NCI-H524 treated with DMSO at 0.1 percent for 48 hours (cell line): ENCODE measurements at regions not wholly inside any gene's neighbourhood (a gene's known extent, or its start where the extent isn't known, plus 50 kb on each side); places are given as distances from the start of the nearest gene placed in this dataset.

Source experiments
- DNase-seq: peaks from one replicate; lab custom pipeline; 2025; lab: John Stamatoyannopoulos, UW

- no peak for DNase-seq
Observed at GRCh38 chr15:99440551-99441443, 125.0 kb upstream of the MEF2A start.

GRCh38 chr15:99441444-99441800 is 124.4 kb upstream of the MEF2A start:
- DNase-seq: no peak

DNA sequence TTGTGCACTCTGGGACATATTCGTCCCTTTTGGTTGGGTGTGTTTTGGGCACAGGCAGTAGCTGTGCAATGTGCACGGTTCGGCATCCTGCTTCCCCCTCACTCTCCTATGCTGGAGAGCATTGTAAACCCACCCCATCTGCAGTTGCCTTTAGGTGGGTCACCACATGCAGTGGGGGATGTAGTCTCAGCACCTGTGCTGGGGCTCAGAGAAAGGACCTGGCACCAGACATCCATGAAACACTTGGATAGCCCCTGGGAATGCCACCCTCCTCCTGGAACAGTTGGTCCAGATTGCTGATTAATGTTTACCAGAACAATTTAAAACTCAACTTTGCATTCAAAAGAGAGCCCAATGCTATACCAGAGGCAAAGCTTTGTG is 123.9 kb upstream of the MEF2A start:
- no peak for DNase-seq

- DNase-seq: no peak
Observed at GRCh38 chr15:99442252-99442897, 123.4 kb upstream of the MEF2A start.

DNA sequence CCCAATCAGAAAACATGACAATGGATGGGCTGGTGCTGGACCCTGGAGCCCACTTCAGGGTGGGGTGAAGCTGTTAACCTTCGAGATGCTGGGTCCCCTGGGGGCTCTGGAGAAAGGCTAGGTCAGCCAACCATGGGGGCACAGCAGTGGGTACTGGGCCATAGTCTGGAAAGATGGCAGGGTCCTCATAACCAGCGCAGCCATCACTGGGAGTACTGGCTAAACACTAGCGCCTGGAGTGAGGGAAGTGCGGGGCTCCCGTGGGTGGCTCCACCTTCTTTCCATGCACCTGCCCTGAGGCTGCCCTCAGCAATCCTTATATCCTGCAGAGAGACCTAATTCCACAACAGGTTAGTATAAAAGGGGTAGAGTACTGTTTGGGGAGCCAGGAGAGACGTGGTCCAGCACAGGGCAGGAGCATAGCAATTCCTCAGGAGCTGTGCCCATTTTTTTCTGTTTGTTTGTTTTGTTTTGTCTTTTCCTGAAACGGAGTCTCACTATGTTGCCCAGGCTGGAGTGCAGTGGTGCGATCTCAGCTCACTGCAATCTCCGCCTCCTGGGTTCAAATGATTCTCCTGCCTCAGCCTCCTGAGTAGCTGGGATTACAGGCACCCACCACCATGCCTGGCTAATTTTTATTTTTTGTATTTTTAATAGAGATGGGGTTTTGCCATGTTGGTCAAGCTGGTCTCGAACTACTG is 122.6 kb upstream of the MEF2A start:
- DNase-seq: no peak

DNA sequence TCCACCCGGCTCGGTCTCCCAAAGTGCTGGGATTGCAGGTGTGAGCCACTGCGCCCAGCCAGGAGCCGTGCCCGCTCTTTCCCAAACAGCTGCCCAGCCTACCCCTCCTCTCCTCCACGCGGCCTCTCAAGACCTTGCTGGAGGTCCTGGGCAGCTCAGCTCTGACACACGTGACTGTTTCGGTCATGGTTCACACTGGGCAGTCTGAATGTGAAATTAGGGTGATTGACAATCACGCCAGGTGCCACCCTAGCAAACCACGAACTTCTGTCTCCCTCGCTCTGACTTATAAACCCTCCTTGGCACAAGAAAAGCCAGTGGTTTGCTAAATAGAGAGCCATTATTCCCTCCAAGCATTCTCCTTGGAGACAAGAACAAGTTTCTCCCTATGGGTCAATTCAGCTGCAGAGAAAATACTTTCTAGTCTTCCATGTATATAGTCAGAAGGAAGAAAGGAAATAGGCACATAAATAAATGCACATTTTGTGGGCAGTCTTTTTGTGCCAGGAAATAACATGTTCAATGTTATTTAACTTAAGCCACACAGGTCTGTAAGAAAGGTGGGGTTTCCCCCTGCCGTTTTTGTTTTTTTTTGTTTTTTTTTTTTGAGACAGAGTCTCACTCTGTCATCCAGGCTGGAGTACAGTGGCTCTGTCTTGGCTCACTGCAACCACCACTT is 121.9 kb upstream of the MEF2A start:
- no peak for DNase-seq

DNA sequence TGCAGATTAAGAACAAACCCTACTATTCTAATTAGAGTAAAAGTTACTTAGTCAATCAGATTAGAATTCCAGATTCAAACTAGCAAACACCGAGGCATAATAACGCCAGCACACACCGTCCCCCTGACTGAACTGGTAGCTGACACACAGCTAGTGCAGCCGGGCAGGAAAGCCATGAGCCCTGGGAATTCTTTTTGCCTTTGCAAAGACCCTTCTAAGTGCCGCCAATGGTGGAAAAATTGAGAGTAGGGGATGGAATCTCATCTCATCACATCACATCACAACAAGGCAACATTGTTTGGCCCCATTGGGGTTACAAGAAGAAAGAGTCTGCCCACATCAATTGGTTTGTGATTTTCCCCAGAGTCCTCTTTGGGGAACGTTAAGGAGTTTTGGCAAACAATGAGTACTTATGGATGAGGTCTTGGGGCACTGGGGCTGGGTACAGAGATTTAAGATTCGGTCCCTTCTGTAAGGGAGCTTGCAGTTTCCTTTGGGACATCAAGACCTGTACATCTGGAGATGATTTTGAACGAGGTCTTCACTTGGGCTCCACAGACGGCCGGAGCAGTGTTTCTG is 120.4 kb upstream of the MEF2A start:
- DNase-seq: no peak

DNA sequence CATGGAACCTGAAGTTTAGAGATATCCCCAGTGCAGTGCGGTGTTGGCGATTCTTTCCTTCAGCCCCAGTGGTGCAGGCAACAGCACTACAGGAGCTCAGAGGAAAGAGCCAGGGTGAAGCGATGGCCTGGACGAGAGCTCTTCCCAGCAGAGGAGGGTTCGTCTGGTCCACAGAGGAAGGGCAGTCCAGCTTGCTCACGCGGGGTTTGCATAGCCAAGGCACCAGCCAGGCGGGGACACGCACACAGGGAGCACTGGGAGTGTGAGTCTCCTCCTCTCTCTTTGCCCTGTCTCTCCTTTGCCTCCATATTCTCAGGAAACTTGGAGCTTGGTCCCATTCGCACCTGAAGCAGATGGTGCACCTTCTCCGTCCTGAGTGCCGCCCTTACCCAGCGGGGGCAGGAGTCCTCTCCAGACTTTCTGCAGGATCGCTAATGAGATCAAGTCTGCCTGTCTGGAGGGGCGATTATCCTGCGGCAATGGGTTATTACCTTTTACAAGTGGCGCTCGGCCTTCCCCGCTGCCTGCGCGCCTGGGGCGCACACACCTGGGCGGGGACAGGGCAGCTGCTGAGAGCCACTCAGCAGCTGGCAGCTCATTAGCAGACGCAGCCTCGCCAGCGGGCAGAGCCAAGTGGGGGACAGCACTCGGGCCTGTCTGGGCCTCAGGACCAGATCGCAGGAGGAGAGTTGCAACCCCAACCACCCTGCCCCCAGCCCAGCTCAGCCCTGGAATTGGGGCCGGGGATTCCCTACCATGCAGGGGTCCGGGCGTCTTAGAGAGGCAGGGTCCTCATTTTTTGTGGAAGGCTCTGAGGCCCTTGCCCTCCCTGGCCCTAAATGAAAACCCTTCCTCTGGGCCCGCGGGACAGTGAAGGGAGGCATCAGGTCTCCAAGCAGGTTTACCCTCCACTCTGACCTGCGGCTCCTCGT is 119.0 kb upstream of the MEF2A start:
- DNase-seq: peak; percentile 95

DNA sequence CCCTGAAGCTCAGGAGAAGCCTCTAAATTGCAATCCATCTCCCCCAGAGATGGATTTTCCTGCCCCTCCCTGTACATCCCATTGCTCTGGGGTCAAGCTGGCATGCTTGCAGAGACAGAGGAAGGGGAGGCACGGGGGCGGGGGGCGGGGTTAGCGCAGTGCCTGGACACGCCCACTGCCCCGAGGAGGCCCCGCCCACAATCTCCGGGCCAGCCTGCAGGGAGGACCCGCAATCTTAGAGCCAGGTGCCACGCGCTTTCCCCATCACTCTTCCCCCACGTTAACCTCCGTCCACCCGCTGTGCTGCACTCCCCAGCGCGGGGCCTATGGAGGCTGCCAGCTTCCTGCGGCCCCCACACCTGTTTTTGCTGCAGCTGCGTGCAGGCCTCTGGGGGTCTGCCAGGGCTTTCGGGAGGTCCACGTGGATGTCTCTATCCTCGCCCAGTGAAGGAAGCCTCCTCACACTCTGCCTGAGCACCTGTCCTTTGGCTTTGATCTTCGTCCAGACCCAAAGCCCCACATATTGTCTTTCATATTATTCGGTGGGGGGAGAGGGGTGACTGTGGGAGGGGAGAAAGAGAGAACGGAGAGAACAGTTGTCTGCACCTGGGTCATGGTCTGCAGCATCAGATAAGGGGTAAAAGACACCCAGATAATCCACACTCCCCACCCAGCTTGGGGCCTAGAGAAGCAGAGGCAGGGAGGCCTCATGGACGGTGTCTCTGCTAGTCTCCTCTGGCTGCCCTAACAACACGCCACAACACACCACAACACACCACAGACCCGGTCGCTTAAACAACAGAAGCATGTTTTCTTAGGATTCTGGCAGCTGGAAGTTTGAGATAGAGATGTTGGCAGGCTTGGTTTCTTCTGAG is 118.0 kb upstream of the MEF2A start:
- peak; percentile 38 for DNase-seq

DNA sequence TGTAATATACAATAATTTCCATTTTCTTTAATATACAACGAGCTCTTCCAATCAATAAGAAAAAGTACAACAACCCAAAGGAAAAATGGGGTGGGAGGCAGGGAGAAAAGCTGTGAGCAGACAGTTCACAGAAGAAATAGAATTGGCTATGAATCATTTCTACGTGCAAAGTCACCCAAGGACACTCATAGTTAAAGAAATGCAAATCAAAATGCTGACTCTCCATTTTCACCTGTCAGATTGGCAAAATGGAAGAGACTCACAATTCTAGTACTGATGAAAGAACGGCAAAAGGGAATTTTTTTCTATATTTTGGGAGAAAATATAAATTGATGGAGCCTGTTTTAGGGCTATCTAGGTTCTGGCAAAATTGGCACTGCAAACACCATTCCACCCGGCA is 116.3 kb upstream of the MEF2A start:
- no peak for DNase-seq

DNA sequence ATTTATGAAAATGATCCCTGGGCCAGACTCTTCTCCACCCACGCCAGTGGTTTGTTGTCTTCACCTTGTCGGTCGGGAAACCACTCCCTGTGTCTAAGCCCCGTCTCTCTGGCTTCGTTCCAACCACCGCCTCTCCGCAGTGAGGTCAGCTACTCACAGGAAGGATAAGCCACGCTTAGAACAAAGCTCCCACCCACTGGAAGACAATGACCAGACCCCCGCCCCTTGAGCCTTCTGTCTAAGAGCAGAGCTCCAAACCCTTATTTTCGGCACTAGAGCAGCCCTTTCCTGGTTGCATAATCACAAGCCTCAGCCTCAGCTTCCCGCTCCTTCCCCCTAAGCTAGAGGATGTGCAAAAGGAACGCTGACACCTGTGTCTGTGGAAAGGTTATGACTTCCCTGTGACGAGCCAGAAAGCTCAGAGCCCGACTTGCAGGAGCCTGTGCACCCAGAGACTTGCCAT is 114.9 kb upstream of the MEF2A start:
- DNase-seq: no peak

DNA sequence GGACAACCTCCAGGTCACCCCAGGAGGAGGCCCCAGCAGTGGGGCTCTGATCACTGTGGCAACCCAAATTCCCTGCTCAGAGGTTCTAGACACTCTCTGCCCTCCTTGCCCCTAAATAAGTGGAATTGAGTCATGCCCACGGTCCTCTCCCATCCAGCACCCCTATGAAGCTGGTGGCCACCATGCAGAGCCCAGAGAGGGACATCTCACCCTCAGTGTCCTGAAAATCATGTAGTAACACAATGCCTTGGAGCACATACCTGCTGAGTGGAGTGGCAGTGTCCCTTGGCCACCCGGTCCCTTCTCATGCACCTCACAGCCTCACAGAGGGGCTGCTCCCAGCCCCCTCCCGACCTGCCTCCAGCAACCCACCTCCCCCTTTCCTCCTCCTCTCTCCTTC is 114.3 kb upstream of the MEF2A start:
- DNase-seq: no peak

- DNase-seq: no peak
Observed at GRCh38 chr15:99452010-99452409, 113.8 kb upstream of the MEF2A start.

DNA sequence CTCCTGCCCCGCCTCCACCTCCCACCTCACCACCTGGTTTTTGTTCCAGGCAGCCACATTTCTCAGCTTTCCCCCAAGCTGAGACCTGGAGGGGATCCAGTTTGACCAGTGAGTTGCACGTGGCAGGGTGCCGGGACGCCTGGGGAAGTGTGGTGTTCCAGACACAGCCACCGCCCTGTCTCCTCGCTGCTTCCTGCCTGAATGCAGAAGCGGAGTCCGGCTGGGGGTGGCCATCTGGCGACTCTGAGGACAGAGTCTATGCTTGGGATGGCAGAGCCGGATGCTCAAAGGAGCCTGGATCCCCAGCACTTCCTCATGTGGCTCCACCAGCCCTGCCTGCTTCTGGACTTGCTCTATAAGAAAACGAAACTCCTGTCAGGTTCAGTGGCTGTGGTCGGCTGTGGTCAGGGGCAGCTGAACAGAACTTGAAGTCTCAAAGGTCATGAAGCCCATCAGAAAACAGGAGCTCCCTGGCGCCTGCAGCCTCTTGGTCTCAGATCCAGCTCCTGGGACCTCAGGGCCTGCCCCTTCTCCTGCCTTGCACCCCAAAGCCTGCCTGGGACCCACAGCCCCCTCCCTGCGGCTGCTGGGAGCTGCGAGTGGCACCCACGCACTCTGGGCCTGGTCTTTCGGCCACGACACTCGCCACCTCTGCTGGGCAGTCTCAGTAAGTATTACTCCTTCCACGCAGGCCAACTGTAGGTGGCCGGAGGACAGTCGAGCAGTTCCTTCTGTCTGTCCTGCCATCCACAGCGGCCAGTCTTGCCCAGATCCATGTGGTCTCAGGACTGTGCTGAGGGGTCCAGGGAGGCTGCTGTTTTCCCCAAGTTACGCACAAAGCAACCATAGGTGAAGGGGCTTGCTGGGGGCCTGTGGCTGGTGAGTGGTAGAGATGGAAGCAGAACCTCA is 112.8 kb upstream of the MEF2A start:
- DNase-seq: no peak

DNA sequence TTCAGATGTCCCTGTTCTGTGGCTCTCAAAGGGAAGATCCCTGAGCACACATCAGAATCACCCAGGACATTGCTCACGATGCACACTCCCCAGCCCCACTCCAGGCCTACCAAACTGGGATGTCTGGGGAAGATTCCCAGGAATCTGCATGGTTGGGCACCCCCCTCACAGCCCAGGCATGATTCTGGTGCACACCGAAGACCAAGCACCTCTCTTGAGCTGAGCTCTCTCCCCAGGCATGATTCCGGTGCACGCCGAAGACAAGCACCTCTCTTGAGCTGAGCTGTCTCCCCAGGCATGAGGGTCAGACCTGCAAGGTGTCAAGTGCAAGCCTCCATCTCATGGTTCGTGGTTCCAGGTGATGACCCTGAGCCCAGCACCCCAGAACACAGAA is 112.2 kb upstream of the MEF2A start:
- DNase-seq: no peak

- no peak for DNase-seq
Observed at GRCh38 chr15:99454107-99454809, 111.5 kb upstream of the MEF2A start.

DNA sequence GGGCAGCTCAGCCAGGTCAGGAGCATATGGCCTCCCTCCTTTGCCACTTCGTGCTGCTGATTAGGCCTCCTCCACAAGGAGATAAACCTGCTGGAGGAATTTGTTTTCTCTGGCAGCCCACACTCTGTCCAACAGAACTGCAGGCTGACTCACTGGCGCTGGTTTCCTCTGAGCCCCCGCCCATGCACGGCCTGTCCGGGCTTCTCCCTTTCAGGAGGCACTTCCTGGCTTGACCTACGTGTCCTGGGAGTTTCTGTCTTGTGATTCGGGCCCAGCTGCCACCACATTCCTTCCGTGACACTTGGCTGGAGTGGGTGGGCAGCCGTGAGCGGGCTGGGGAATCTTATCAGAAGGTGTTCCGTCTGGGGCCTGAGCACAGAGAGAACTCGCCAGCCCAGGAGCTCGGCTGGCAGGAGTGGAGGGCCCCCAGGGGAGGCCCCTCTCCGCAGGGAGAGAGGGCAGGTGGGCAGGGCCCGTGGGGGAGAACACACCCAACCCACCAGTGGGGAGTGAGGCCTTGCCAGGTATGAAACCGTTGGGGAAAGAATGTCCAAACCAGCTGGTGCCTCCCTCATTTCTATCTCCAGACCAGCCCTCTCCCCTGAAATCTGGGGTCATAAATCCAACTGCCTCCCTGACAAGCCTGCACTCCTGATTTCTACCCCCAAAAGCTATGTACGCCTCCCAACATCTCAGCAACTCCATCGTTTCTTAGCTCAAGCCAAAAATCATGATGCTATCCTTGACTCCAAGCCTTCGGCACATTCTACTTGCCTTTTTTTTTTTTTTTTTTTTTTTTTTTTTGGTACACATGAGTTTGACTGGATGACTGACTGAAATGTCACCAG is 110.6 kb upstream of the MEF2A start:
- DNase-seq: no peak
